Parathyroid adenoma (tissue), 2 donors: ENCODE measurements at regions not wholly inside any gene's neighbourhood (a gene's known extent, or its start where the extent isn't known, plus 50 kb on each side); places are given as distances from the start of the nearest gene placed in this dataset.

ENCODE experiments used
- H2AFZ ChIP-seq: fragments of 300-600 bp; sonication (generic); one replicate; pipeline ENCODE4 v1.7.0; 2017; ENCODE audit warnings: antibody characterized with exemption, mild to moderate bottlenecking
- H3K27ac ChIP-seq: fragments of 300-600 bp; sonication (generic); one replicate; pipeline ENCODE4 v1.7.0; 2017
- H3K27me3 ChIP-seq: fragments of 300-600 bp; sonication (generic); one replicate; pipeline ENCODE4 v1.7.0; 2017; ENCODE audit warnings: low read length; ENCODE audit not compliant: control insufficient read depth, insufficient read depth
- H3K36me3 ChIP-seq: fragments of 300-600 bp; sonication (generic); one replicate; pipeline ENCODE4 v1.7.0; 2017; ENCODE audit warnings: low read length; ENCODE audit not compliant: control insufficient read depth, insufficient read depth
- H3K4me1 ChIP-seq: fragments of 300-600 bp; sonication (generic); one replicate; pipeline ENCODE4 v1.7.0; 2017; ENCODE audit warnings: control low read depth
- H3K4me2 ChIP-seq: fragments of 300-600 bp; sonication (generic); one replicate; pipeline ENCODE4 v1.7.0; 2017; ENCODE audit warnings: low read length
- H3K4me3 ChIP-seq: fragments of 300-600 bp; sonication (generic); one replicate; pipeline ENCODE4 v1.7.0; 2017; ENCODE audit warnings: low read depth, low read length
- H3K79me2 ChIP-seq: fragments of 300-600 bp; sonication (generic); one replicate; pipeline ENCODE4 v1.7.0; 2017; ENCODE audit warnings: control low read depth
- H3K9ac ChIP-seq: fragments of 300-600 bp; sonication (generic); one replicate; pipeline ENCODE4 v1.7.0; 2017; ENCODE audit warnings: mild to moderate bottlenecking
- H3K9me3 ChIP-seq: fragments of 300-600 bp; sonication (generic); one replicate; pipeline ENCODE4 v1.7.0; 2017; ENCODE audit warnings: low read length; ENCODE audit not compliant: control insufficient read depth
- CTCF ChIP-seq: fragments of 300-600 bp; sonication (generic); IDR thresholded peaks from one replicate; pipeline ENCODE4 v1.7.0; 2017; ENCODE audit warnings: antibody characterized with exemption, mild to moderate bottlenecking
- donor health status: primary hyperparathyroidism.

- no peaks in the 10 kb centered on the region for H3K36me3 ChIP-seq
- TF ChIP-seq CTCF, result no peak
- H3K4me2 ChIP-seq, result no peak overlapping the region
- no peak overlapping the region for H3K27ac ChIP-seq
- no peak overlapping the region for H2AFZ ChIP-seq
- no peak overlapping the region for H3K9ac ChIP-seq
- H3K79me2 ChIP-seq, result no peaks in the 10 kb centered on the region
- no peaks in the 10 kb centered on the region for H3K4me1 ChIP-seq
- no peaks in the 10 kb centered on the region for H3K9me3 ChIP-seq
- H3K4me3 ChIP-seq, result no peak overlapping the region
- H3K27me3 ChIP-seq, result no peaks in the 10 kb centered on the region
These were observed 60.1 kb upstream of the PFN2 start for GRCh38 chr3:150030841-150031240.

- no peaks in the 10 kb centered on the region for H3K79me2 ChIP-seq
- H3K9me3 ChIP-seq, result no peaks in the 10 kb centered on the region
- no peak for TF ChIP-seq CTCF
- peaks cover 5% of the 10 kb centered on the region for H3K4me1 ChIP-seq
- H3K36me3 ChIP-seq, result no peaks in the 10 kb centered on the region
- no peak overlapping the region for H2AFZ ChIP-seq
- no peaks in the 10 kb centered on the region for H3K27me3 ChIP-seq
- no peak overlapping the region for H3K9ac ChIP-seq
- no peak overlapping the region for H3K4me2 ChIP-seq
- H3K4me3 ChIP-seq, result no peak overlapping the region
- H3K27ac ChIP-seq, result no peak overlapping the region
These were observed 52.5 kb upstream of the PFN2 start for GRCh38 chr3:150023239-150023636.

- Histone ChIP-seq H3K4me2 (no peak overlapping the region), H3K9me3 (no peaks in the 10 kb centered on the region), H3K36me3 (no peaks in the 10 kb centered on the region), H3K4me1 (peaks cover 7% of the 10 kb centered on the region), H3K79me2 (no peaks in the 10 kb centered on the region), H3K9ac (no peak overlapping the region), H3K27ac (no peak overlapping the region), H2AFZ (no peak overlapping the region), H3K27me3 (no peaks in the 10 kb centered on the region), H3K4me3 (no peak overlapping the region)
- TF ChIP-seq CTCF, result no peak
These were observed 51.9 kb upstream of the PFN2 start for GRCh38 chr3:150022381-150023238.

GRCh38 chr3:150020527-150020926, 49.8 kb upstream of the PFN2 start:
- no peak overlapping the region for H2AFZ ChIP-seq
- H3K9ac ChIP-seq, result no peak overlapping the region

More at GRCh38 chr3:150020527-150020926, 49.8 kb upstream of the PFN2 start:
- no peaks in the 10 kb centered on the region for H3K9me3 ChIP-seq
- H3K4me2 ChIP-seq, result no peak overlapping the region
- no peak for TF ChIP-seq CTCF
- H3K27ac ChIP-seq, result no peak overlapping the region
- no peaks in the 10 kb centered on the region for H3K27me3 ChIP-seq
- H3K36me3 ChIP-seq, result no peaks in the 10 kb centered on the region
- H3K4me1 ChIP-seq, result peaks cover 7% of the 10 kb centered on the region
- no peaks in the 10 kb centered on the region for H3K79me2 ChIP-seq
- H3K4me3 ChIP-seq, result no peak overlapping the region
